Mesendoderm (in vitro differentiated cells): ENCODE measurements at regions not wholly inside any gene's neighbourhood (a gene's known extent, or its start where the extent isn't known, plus 50 kb on each side); places are given as distances from the start of the nearest gene placed in this dataset.

ENCODE experiments used
- DNase-seq: peaks from one replicate; pipeline ENCODE4 v3.0.0; 2013
- H2AK5ac ChIP-seq: 2 replicates; pipeline ENCODE4 v1.6.1; 2013; ENCODE audit warnings: low read length, inconsistent platforms
- H2BK120ac ChIP-seq: 2 replicates; pipeline ENCODE4 v1.6.1; 2013; ENCODE audit warnings: low read depth, mild to moderate bottlenecking, low read length, moderate library complexity, mixed read lengths
- H2BK15ac ChIP-seq: replicated peaks from 2 replicates; pipeline ENCODE4 v1.6.1; 2013; ENCODE audit warnings: low read depth, mild to moderate bottlenecking, moderate library complexity
- H2BK5ac ChIP-seq: 2 replicates; pipeline ENCODE4 v1.6.1; 2013; ENCODE audit warnings: low read length, inconsistent platforms
- H3K18ac ChIP-seq: 2 replicates; pipeline ENCODE4 v1.6.1; 2013; ENCODE audit warnings: mild to moderate bottlenecking, low read length, mixed read lengths
- H3K23ac ChIP-seq: one replicate; pipeline ENCODE4 v1.6.1; 2013; ENCODE audit warnings: low read length
- H3K27ac ChIP-seq: 2 replicates; pipeline ENCODE4 v1.5.1; 2013; ENCODE audit warnings: low read depth, mild to moderate bottlenecking, inconsistent platforms, low read length, moderate library complexity
- H3K27me3 ChIP-seq: 2 replicates; pipeline ENCODE4 v1.6.1; 2013; ENCODE audit warnings: low read length, control low read depth, mild to moderate bottlenecking, inconsistent platforms; ENCODE audit not compliant: insufficient read depth, poor library complexity
- H3K36me3 ChIP-seq: 2 replicates; pipeline ENCODE4 v1.6.1; 2013; ENCODE audit warnings: low read length, inconsistent platforms; ENCODE audit not compliant: control insufficient read depth, insufficient read depth
- H3K4ac ChIP-seq: one replicate; pipeline ENCODE4 v1.6.1; 2013; ENCODE audit warnings: low read depth, mild to moderate bottlenecking, low read length, moderate library complexity
- H3K4me1 ChIP-seq: 2 replicates; pipeline ENCODE4 v1.6.1; 2013; ENCODE audit warnings: low read depth, low read length, inconsistent platforms; ENCODE audit not compliant: control insufficient read depth
- H3K4me2 ChIP-seq: 2 replicates; pipeline ENCODE4 v1.6.1; 2013; ENCODE audit warnings: low read length
- H3K4me3 ChIP-seq: 2 replicates; pipeline ENCODE4 v1.5.1; 2013; ENCODE audit warnings: mild to moderate bottlenecking, low read length
- H3K56ac ChIP-seq: one replicate; pipeline ENCODE4 v1.6.1; 2013; ENCODE audit warnings: low read length
- H3K79me1 ChIP-seq: 2 replicates; pipeline ENCODE4 v1.6.1; 2013; ENCODE audit warnings: low read length, inconsistent platforms
- H3K79me2 ChIP-seq: 2 replicates; pipeline ENCODE4 v1.6.1; 2013; ENCODE audit warnings: mild to moderate bottlenecking, low read length; ENCODE audit not compliant: control insufficient read depth, insufficient read depth
- H3K9ac ChIP-seq: 2 replicates; pipeline ENCODE4 v1.6.1; 2013; ENCODE audit warnings: low read length, inconsistent platforms
- H4K5ac ChIP-seq: one replicate; pipeline ENCODE4 v1.6.1; 2013; ENCODE audit warnings: low read length
- H4K8ac ChIP-seq: one replicate; pipeline ENCODE4 v1.6.1; 2013; ENCODE audit warnings: low read depth, mild to moderate bottlenecking, control low read depth, low read length, moderate library complexity
- WGBS: extraction: QIAGEN DNeasy Blood & Tissue Kit; methylation state at CpG from one replicate; pipeline ENCODE4 v1.1.7; 2013; ENCODE audit warnings: low lambda C conversion rate, missing lambda C conversion rate; ENCODE audit not compliant: insufficient coverage; ENCODE audit errors: extremely low coverage; 5-methylcytosine and 5-hydroxymethylcytosine counted together

DNA sequence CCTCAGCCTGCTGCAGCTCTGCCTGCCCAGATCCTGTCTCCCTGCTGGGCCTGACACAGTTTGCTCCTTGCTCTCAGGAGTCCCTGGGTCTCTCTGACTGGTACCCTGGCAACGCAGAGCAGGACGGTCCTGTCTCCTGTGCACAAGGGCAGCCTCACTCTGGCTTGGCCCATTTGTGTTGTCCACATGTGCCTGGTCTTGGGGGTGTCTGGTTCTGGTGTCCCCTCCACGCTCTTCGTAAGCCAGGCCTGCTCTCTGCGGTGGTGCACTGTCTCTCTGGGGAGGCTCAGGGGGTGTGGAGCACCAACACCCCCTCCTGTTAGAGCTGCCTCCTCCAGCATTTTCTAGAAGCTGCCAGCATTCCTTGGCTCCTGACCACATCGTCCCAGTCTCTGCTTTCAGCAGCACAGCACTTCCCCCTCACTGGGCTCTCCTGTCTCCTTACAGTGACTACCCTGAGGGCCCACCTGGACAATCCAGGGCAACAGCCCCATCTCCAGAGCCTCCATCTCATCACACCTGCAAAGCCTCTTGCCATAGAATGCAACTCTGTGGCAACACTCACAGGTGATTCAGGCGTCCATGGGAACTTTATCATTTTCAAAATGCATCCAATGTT is 235.6 kb upstream of the HS6ST1 start:
- H3K4me2 ChIP-seq, result no peak overlapping the region
- H3K36me3 ChIP-seq, result no peaks in the 10 kb centered on the region
- H3K9ac ChIP-seq, result no peak overlapping the region
- H4K5ac ChIP-seq, result no peak overlapping the region
- H2AK5ac ChIP-seq, result no peak overlapping the region
- no peak overlapping the region for H3K27ac ChIP-seq
- no peaks in the 10 kb centered on the region for H3K4me1 ChIP-seq
- H3K23ac ChIP-seq, result no peak overlapping the region
- DNase-seq, result no peak
- no peak overlapping the region for H3K4ac ChIP-seq
- H2BK5ac ChIP-seq, result no peak overlapping the region
- no peaks in the 10 kb centered on the region for H3K79me1 ChIP-seq
- no peak overlapping the region for H2BK15ac ChIP-seq
- no CpG with 5 or more reads among the region's 7 CpGs for WGBS
- H4K8ac ChIP-seq, result no peak overlapping the region
- H2BK120ac ChIP-seq, result no peak overlapping the region
- no peaks in the 10 kb centered on the region for H3K27me3 ChIP-seq
- H3K56ac ChIP-seq, result no peak overlapping the region
- H3K79me2 ChIP-seq, result no peaks in the 10 kb centered on the region
- H3K18ac ChIP-seq, result no peak overlapping the region
- H3K4me3 ChIP-seq, result no peak overlapping the region

GRCh38 chr2:128555433-128555832 is 236.8 kb upstream of the HS6ST1 start:
- Histone ChIP-seq H4K8ac (no peak overlapping the region), H2BK120ac (no peak overlapping the region), H2BK15ac (no peak overlapping the region), H3K23ac (no peak overlapping the region), H3K4me1 (no peaks in the 10 kb centered on the region), H3K79me2 (no peaks in the 10 kb centered on the region), H3K36me3 (no peaks in the 10 kb centered on the region), H3K4me3 (no peak overlapping the region), H3K18ac (no peak overlapping the region), H3K4ac (no peak overlapping the region), H3K9ac (no peak overlapping the region), H2AK5ac (no peak overlapping the region), H3K4me2 (no peak overlapping the region), H3K27me3 (no peaks in the 10 kb centered on the region), H3K56ac (no peak overlapping the region), H2BK5ac (no peak overlapping the region), H4K5ac (no peak overlapping the region), H3K79me1 (no peaks in the 10 kb centered on the region), H3K27ac (no peak overlapping the region)
- no peak for DNase-seq
- no CpG with 5 or more reads among the region's 1 CpG for WGBS

- no peak overlapping the region for H2AK5ac ChIP-seq
These were observed 237.4 kb upstream of the HS6ST1 start for GRCh38 chr2:128556089-128556488.

DNA sequence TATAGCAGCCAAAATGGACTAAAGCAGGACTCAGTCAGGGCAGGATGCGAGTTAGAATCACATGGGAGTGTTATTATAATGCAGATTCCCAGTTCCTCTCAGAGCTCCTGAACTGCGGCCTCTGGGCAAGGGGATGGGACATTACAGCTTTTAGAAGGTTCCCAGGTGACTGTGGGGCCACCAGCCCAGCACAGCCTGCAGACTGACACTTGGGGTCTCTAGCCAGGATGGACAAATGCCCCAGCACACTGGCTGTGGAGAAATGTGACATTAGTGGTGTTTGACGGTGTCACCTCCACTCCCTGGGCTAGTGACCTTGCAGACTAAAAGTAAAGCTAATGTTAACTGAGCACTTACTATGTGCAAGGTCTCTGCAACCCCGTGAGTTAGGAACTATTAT is 238.0 kb upstream of the HS6ST1 start:
- no peak overlapping the region for H2BK15ac ChIP-seq
- no peak overlapping the region for H4K8ac ChIP-seq
- no peak for DNase-seq
- no peak overlapping the region for H2BK120ac ChIP-seq
- H4K5ac ChIP-seq, result no peak overlapping the region
- no peaks in the 10 kb centered on the region for H3K4me1 ChIP-seq
- no peak overlapping the region for H2AK5ac ChIP-seq
- H3K27me3 ChIP-seq, result no peaks in the 10 kb centered on the region
- H3K4me3 ChIP-seq, result no peak overlapping the region
- no peak overlapping the region for H3K27ac ChIP-seq
- no peak overlapping the region for H3K56ac ChIP-seq
- H3K4ac ChIP-seq, result no peak overlapping the region
- H3K36me3 ChIP-seq, result no peaks in the 10 kb centered on the region
- no peaks in the 10 kb centered on the region for H3K79me2 ChIP-seq
- H3K18ac ChIP-seq, result no peak overlapping the region
- no peak overlapping the region for H3K23ac ChIP-seq
- no peaks in the 10 kb centered on the region for H3K79me1 ChIP-seq
- H3K4me2 ChIP-seq, result no peak overlapping the region
- WGBS, result no CpG with 5 or more reads among the region's 4 CpGs
- no peak overlapping the region for H2BK5ac ChIP-seq
- no peak overlapping the region for H3K9ac ChIP-seq

More at GRCh38 chr2:128556089-128556488, 237.4 kb upstream of the HS6ST1 start:
- H3K4me1 ChIP-seq, result no peaks in the 10 kb centered on the region
- no peak for DNase-seq
- no peaks in the 10 kb centered on the region for H3K79me1 ChIP-seq
- no peaks in the 10 kb centered on the region for H3K79me2 ChIP-seq
- no peak overlapping the region for H2BK15ac ChIP-seq
- H3K23ac ChIP-seq, result no peak overlapping the region
- no peak overlapping the region for H2BK5ac ChIP-seq
- H3K4me2 ChIP-seq, result no peak overlapping the region
- no peaks in the 10 kb centered on the region for H3K36me3 ChIP-seq
- no peak overlapping the region for H4K8ac ChIP-seq
- no peaks in the 10 kb centered on the region for H3K27me3 ChIP-seq
- no peak overlapping the region for H3K56ac ChIP-seq
- H3K9ac ChIP-seq, result no peak overlapping the region
- no peak overlapping the region for H3K18ac ChIP-seq
- H3K4me3 ChIP-seq, result no peak overlapping the region
- no peak overlapping the region for H4K5ac ChIP-seq
- no peak overlapping the region for H3K27ac ChIP-seq
- WGBS, result no CpG with 5 or more reads among the region's 3 CpGs
- no peak overlapping the region for H3K4ac ChIP-seq
- H2BK120ac ChIP-seq, result no peak overlapping the region

- no peak for DNase-seq
- Histone ChIP-seq H3K27me3 (no peaks in the 10 kb centered on the region), H3K27ac (no peak overlapping the region), H3K23ac (no peak overlapping the region), H3K18ac (no peak overlapping the region), H3K56ac (no peak overlapping the region), H2BK15ac (no peak overlapping the region), H3K79me1 (no peaks in the 10 kb centered on the region), H2BK120ac (no peak overlapping the region), H3K9ac (no peak overlapping the region), H3K4me1 (no peaks in the 10 kb centered on the region), H4K5ac (no peak overlapping the region), H3K4ac (no peak overlapping the region), H3K4me3 (no peak overlapping the region), H2BK5ac (no peak overlapping the region), H3K79me2 (no peaks in the 10 kb centered on the region), H4K8ac (no peak overlapping the region), H2AK5ac (no peak overlapping the region), H3K36me3 (no peaks in the 10 kb centered on the region), H3K4me2 (no peak overlapping the region)
- WGBS, result no CpG with 5 or more reads among the region's 6 CpGs
These were observed 238.4 kb upstream of the HS6ST1 start for GRCh38 chr2:128557069-128557468.

DNA sequence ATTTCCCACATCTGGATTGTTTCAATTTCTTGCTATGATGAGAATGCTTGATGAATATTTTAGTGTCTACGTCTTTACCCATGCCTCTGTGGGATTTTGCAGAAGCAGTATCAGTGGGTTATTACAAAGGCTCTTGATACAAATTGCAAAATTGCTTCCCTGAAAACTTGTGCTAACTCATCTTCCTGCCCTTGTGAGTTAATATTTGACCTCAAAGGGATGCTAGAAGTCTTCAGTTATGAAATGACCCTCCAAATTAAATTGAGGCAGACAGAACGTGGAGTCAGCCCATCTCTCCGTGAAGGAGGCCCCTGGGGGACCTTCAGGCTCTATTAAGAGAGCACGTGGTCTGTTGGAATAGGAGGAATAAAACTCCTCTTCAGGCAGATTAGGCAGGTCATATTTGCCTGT is 239.2 kb upstream of the HS6ST1 start:
- no peak overlapping the region for H2BK15ac ChIP-seq
- no peak overlapping the region for H4K5ac ChIP-seq
- H3K4me2 ChIP-seq, result no peak overlapping the region
- no peak overlapping the region for H3K27ac ChIP-seq
- H3K4me3 ChIP-seq, result no peak overlapping the region
- no peaks in the 10 kb centered on the region for H3K79me2 ChIP-seq
- DNase-seq, result no peak
- H3K56ac ChIP-seq, result no peak overlapping the region
- H3K4ac ChIP-seq, result no peak overlapping the region
- H2BK120ac ChIP-seq, result no peak overlapping the region
- no peak overlapping the region for H3K9ac ChIP-seq
- H3K18ac ChIP-seq, result no peak overlapping the region
- H4K8ac ChIP-seq, result no peak overlapping the region
- H3K27me3 ChIP-seq, result no peaks in the 10 kb centered on the region
- no peaks in the 10 kb centered on the region for H3K79me1 ChIP-seq
- WGBS, result no CpG with 5 or more reads among the region's 4 CpGs
- no peak overlapping the region for H2AK5ac ChIP-seq
- H3K4me1 ChIP-seq, result no peaks in the 10 kb centered on the region
- no peak overlapping the region for H2BK5ac ChIP-seq
- H3K36me3 ChIP-seq, result no peaks in the 10 kb centered on the region
- no peak overlapping the region for H3K23ac ChIP-seq
